B cell (primary cell): ENCODE measurements at regions not wholly inside any gene's neighbourhood (a gene's known extent, or its start where the extent isn't known, plus 50 kb on each side); places are given as distances from the start of the nearest gene placed in this dataset.

Experiments
- ATAC-seq: fragments of 200-7000 bp; cut with Tn5 transposase; one replicate; pipeline ENCODE4 v1.10.0; 2021; ENCODE audit warnings: low read depth, mild to moderate bottlenecking, moderate number of reproducible peaks, moderate library complexity
- CTCF ChIA-PET: fragments of 350-600 bp; sonication (Branson Sonifier 250); formaldehyde crosslinking; loops from one replicate; lab custom pipeline; 2021; ENCODE audit warnings: antibody characterized with exemption, inconsistent platforms; lab: Charles Lee
- POLR2A ChIA-PET: fragments of 350-600 bp; sonication (Branson Sonifier 250); formaldehyde crosslinking; loops from one replicate; lab custom pipeline; 2021; ENCODE audit warnings: antibody characterized with exemption; lab: Charles Lee
- DNase-seq: peaks from one replicate; pipeline ENCODE4 v3.0.0; 2013
- H2AFZ ChIP-seq: 2 replicates; pipeline ENCODE4 v1.6.1; 2012; ENCODE audit warnings: mild to moderate bottlenecking, low read depth, low read length; ENCODE audit not compliant: insufficient read depth, poor library complexity, severe bottlenecking
- H3K27ac ChIP-seq, 2 donors: 1 replicate in 1 of 2; 2 replicates in 1 of 2; pipeline ENCODE4 v1.5.1; 2012 to 2013; ENCODE audit warnings: low read length in 2 of 2, mild to moderate bottlenecking in 2 of 2, moderate library complexity in 1 of 2
- H3K27me3 ChIP-seq, 4 experiments: fragments of 200-600 bp in 1 of 4; sonication (generic) in 1 of 4; replicated peaks in 1 of 4; 1 replicate in 2 of 4; 2 replicates in 2 of 4; pipeline versions ENCODE4 v1.6.1 to v1.7.0; 2013 to 2016; ENCODE audit warnings: low read length in 3 of 4, mild to moderate bottlenecking in 2 of 4, mixed read lengths in 1 of 4, moderate library complexity in 1 of 4; ENCODE audit not compliant: insufficient read depth in 4 of 4, control insufficient read depth in 3 of 4; ENCODE audit errors: control extremely low read depth in 1 of 4
- H3K36me3 ChIP-seq, 2 experiments: replicated peaks in 1 of 2; 1 replicate in 1 of 2; 2 replicates in 1 of 2; pipeline versions ENCODE4 v1.6.1 to v1.7.1; 2013; ENCODE audit warnings: low read length in 1 of 2; ENCODE audit not compliant: insufficient read depth in 2 of 2, control insufficient read depth in 1 of 2; ENCODE audit errors: control extremely low read depth in 1 of 2, extremely low read depth in 1 of 2
- H3K4me1 ChIP-seq, 2 donors: fragments of 200-600 bp in 1 of 2; sonication (generic) in 1 of 2; 1 replicate in 1 of 2; 2 replicates in 1 of 2; pipeline versions ENCODE4 v1.5.1 to v1.6.1; 2013 to 2017; ENCODE audit warnings: low read length in 2 of 2; ENCODE audit not compliant: control insufficient read depth in 2 of 2, insufficient read depth in 2 of 2
- H3K4me2 ChIP-seq: replicated peaks from 2 replicates; pipeline ENCODE3; 2012; ENCODE audit warnings: mild to moderate bottlenecking, low read depth, low read length; ENCODE audit not compliant: poor library complexity, severe bottlenecking
- H3K4me3 ChIP-seq, 5 experiments: fragments of 200-600 bp in 1 of 5; sonication (generic) in 1 of 5; 1 replicate in 3 of 5; 2 replicates in 2 of 5; pipeline versions ENCODE4 v1.5.1 to v1.7.0; 2011 to 2016; ENCODE audit warnings: low read length in 4 of 5, mild to moderate bottlenecking in 4 of 5, low read depth in 2 of 5, control low read depth in 1 of 5, moderate library complexity in 1 of 5; ENCODE audit not compliant: insufficient read depth in 1 of 5; ENCODE audit errors: control extremely low read depth in 1 of 5, extremely low read depth in 1 of 5
- H3K79me2 ChIP-seq: fragments of 200-600 bp; sonication (generic); one replicate; pipeline ENCODE4 v1.6.0; 2016; ENCODE audit warnings: low read length; ENCODE audit not compliant: control insufficient read depth, insufficient read depth
- H3K9ac ChIP-seq: fragments of 200-600 bp; sonication (generic); 2 replicates; pipeline ENCODE4 v1.6.1; 2017; ENCODE audit warnings: mild to moderate bottlenecking, low read length, moderate library complexity
- H3K9me3 ChIP-seq, 3 donors: one replicate each; pipeline versions ENCODE4 v1.6.1 to v1.7.1; 2013; ENCODE audit warnings: low read length in 2 of 3; ENCODE audit not compliant: control insufficient read depth in 2 of 3, insufficient read depth in 1 of 3; ENCODE audit errors: control extremely low read depth in 1 of 3
- H4K20me1 ChIP-seq: 2 replicates; pipeline ENCODE4 v1.6.0; 2012; ENCODE audit warnings: mild to moderate bottlenecking, low read length; ENCODE audit not compliant: insufficient read depth, control insufficient read depth, poor library complexity, severe bottlenecking
- H3K27ac Mint-ChIP-seq: one replicate; pipeline ENCODE4 v1.8.0; 2021; ENCODE audit warnings: mixed read lengths
- H3K27me3 Mint-ChIP-seq: one replicate; pipeline ENCODE4 v1.8.0; 2021; ENCODE audit warnings: mixed read lengths
- H3K4me1 Mint-ChIP-seq: one replicate; pipeline ENCODE4 v1.8.0; 2021; ENCODE audit warnings: mixed read lengths
- H3K4me3 Mint-ChIP-seq: one replicate; pipeline ENCODE4 v1.8.0; 2021; ENCODE audit warnings: mixed read lengths
- H3K9me3 Mint-ChIP-seq: one replicate; pipeline ENCODE4 v1.8.0; 2022; ENCODE audit warnings: mixed read lengths; ENCODE audit not compliant: insufficient read depth
- CTCF ChIP-seq: fragments of 200-600 bp; IDR thresholded peaks from one replicate; pipeline ENCODE4 v1.8.0; 2022; ENCODE audit warnings: antibody characterized with exemption, mild to moderate bottlenecking
- EZH2 ChIP-seq: IDR thresholded peaks from 2 replicates; pipeline ENCODE4 v1.6.1; 2012; ENCODE audit warnings: borderline replicate concordance, low read depth, mild to moderate bottlenecking, moderate library complexity, low read length; ENCODE audit not compliant: insufficient read depth, poor library complexity, severe bottlenecking
- WGBS: methylation state at CpG from one replicate; pipeline ENCODE4 v1.1.5; 2013; ENCODE audit warnings: missing lambda C conversion rate; ENCODE audit not compliant: insufficient coverage; 5-methylcytosine and 5-hydroxymethylcytosine counted together
- intact Hi-C: fragments of 100-400 bp; cut with micrococcal nuclease; formaldehyde crosslinking; loops from one replicate; pipeline ENCODE4 v1.10.0; 2022

GRCh38 chr10:28975891-28976531 lies 298.7 kb downstream of the BAMBI start:
- no peak overlapping the region for H3K27ac Mint-ChIP-seq
- peaks cover 5% of the 10 kb centered on the region for H3K27me3 Mint-ChIP-seq
- ChIA-PET CTCF (no interaction called here), POLR2A (no interaction called here)
- H3K27ac ChIP-seq: no peak overlapping the region
- H3K4me1 Mint-ChIP-seq: no peaks in the 10 kb centered on the region
- no peak overlapping the region for H2AFZ ChIP-seq
- DNase-seq (no peak), ATAC-seq (no peak)
- WGBS: 98% methylated on average over 5 of the region's 10 CpGs
- H3K36me3 ChIP-seq: no peaks in the 10 kb centered on the region
- peaks cover 4% of the 10 kb centered on the region for H3K9me3 Mint-ChIP-seq
- no peak overlapping the region for H3K4me2 ChIP-seq
- H3K4me3 ChIP-seq: no peak overlapping the region
- H3K9ac ChIP-seq: no peak overlapping the region
- no peaks in the 10 kb centered on the region for H3K79me2 ChIP-seq
- intact Hi-C loops: no loop called here
- no peaks in the 10 kb centered on the region for H3K27me3 ChIP-seq
- no peak for TF ChIP-seq EZH2
- TF ChIP-seq CTCF: no peak
- H3K9me3 ChIP-seq: peaks cover 0 to 4% (median 0%) of the 10 kb centered on the region in 3 donors
- H3K4me1 ChIP-seq: no peaks in the 10 kb centered on the region
- H3K4me3 Mint-ChIP-seq: no peak overlapping the region
- no peaks in the 10 kb centered on the region for H4K20me1 ChIP-seq

DNA sequence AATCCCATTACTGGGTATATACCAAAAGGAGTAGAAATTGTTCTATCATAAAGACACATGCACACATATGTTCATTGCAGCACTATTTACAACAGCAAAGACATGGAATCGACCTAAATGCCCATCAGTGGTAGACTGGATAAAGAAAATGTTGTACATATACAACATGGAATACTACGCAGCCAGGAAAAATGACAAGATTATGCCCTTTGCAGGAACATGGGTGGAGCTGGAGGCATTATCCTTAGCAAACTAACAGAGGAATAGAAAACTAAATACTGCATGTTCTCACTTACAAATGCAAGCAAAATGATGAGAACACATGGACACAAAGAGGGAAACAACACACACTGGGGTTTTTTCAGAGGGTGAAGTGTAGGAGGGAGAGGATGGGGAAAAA lies 300.2 kb downstream of the BAMBI start:
- POLR2A ChIA-PET: no interaction called here
- no peaks in the 10 kb centered on the region for H3K36me3 ChIP-seq
- no peak overlapping the region for H3K4me3 ChIP-seq
- ATAC-seq: no peak
- no peak overlapping the region for H3K4me3 Mint-ChIP-seq
- no peaks in the 10 kb centered on the region for H3K79me2 ChIP-seq
- no peaks in the 10 kb centered on the region for H4K20me1 ChIP-seq
- no peaks in the 10 kb centered on the region for H3K4me1 Mint-ChIP-seq
- H3K27me3 Mint-ChIP-seq: peaks cover 5% of the 10 kb centered on the region
- no peak overlapping the region for H3K27ac Mint-ChIP-seq
- H3K9me3 Mint-ChIP-seq: peaks cover 4% of the 10 kb centered on the region
- no peak for DNase-seq
- no peak for TF ChIP-seq CTCF
- TF ChIP-seq EZH2: no peak
- H3K9me3 ChIP-seq: peaks cover 0 to 4% (median 0%) of the 10 kb centered on the region in 3 donors
- intact Hi-C loops: no loop called here
- H3K27ac ChIP-seq: no peak overlapping the region
- no CpG with 5 or more reads among the region's 2 CpGs for WGBS
- H3K27me3 ChIP-seq: no peaks in the 10 kb centered on the region
- CTCF ChIA-PET: no interaction called here
- H3K9ac ChIP-seq: no peak overlapping the region
- no peaks in the 10 kb centered on the region for H3K4me1 ChIP-seq
- H3K4me2 ChIP-seq: no peak overlapping the region
- no peak overlapping the region for H2AFZ ChIP-seq
